ENCODE measurements at regions not wholly inside any gene's neighbourhood (a gene's known extent, or its start where the extent isn't known, plus 50 kb on each side); places are given as distances from the start of the nearest gene placed in this dataset.
"Not testable (repeated sequence)": the region's sequence is repeated elsewhere in the genome, so short reads cannot be mapped to it uniquely, and the experiment has no call there.

GRCh38 chr5:82426464-82427154 lies 148.5 kb upstream of the RPS23 start:
- DNase-seq (ENCODE audit: low read depth, low spot score) = no peak

- DNase-seq (ENCODE audit: low read depth, low spot score) = no peak
Observed at GRCh38 chr5:82425591-82425990, 147.4 kb upstream of the RPS23 start.

GRCh38 chr5:82424211-82424610 lies 146.1 kb upstream of the RPS23 start:
- DNase-seq (ENCODE audit: low read depth, low spot score) = no peak

- DNase-seq (ENCODE audit: low read depth, low spot score) = no peak
Observed at GRCh38 chr5:82422751-82423181, 144.6 kb upstream of the RPS23 start.

- no peak for DNase-seq (ENCODE audit: low read depth, low spot score)
Observed at GRCh38 chr5:82422001-82422740, 144.0 kb upstream of the RPS23 start.

GRCh38 chr5:82421119-82421518 lies 143.0 kb upstream of the RPS23 start:
- DNase-seq (ENCODE audit: low read depth, low spot score) = no peak

- not testable (repeated sequence) for DNase-seq (ENCODE audit: low read depth, low spot score)
Observed at GRCh38 chr5:82420524-82420923, 142.4 kb upstream of the RPS23 start.

GRCh38 chr5:82419559-82420332 lies 141.6 kb upstream of the RPS23 start:
- DNase-seq (ENCODE audit: low read depth, low spot score) = no peak

- DNase-seq (ENCODE audit: low read depth, low spot score) = no peak
Observed at GRCh38 chr5:82418608-82418950, 140.4 kb upstream of the RPS23 start.

GRCh38 chr5:82417776-82418607 lies 139.8 kb upstream of the RPS23 start:
- DNase-seq (ENCODE audit: low read depth, low spot score) = no peak

GRCh38 chr5:82416512-82416911 lies 138.4 kb upstream of the RPS23 start:
- DNase-seq (ENCODE audit: low read depth, low spot score) = no peak

- DNase-seq (ENCODE audit: low read depth, low spot score) = no peak
Observed at GRCh38 chr5:82414041-82414388, 135.9 kb upstream of the RPS23 start.

GRCh38 chr5:82413302-82414040 lies 135.3 kb upstream of the RPS23 start:
- DNase-seq (ENCODE audit: low read depth, low spot score) = no peak

GRCh38 chr5:82408033-82408432 lies 129.9 kb upstream of the RPS23 start:
- no peak for DNase-seq (ENCODE audit: low read depth, low spot score)

GRCh38 chr5:82406205-82406773 lies 128.1 kb upstream of the RPS23 start:
- DNase-seq (ENCODE audit: low read depth, low spot score) = no peak

GRCh38 chr5:82405618-82406204 lies 127.6 kb upstream of the RPS23 start:
- DNase-seq (ENCODE audit: low read depth, low spot score) = no peak

GRCh38 chr5:82405161-82405560 lies 127.0 kb upstream of the RPS23 start:
- no peak for DNase-seq (ENCODE audit: low read depth, low spot score)

- no peak for DNase-seq (ENCODE audit: low read depth, low spot score)
Observed at GRCh38 chr5:82404382-82404945, 126.3 kb upstream of the RPS23 start.

GRCh38 chr5:82403724-82404123 lies 125.6 kb upstream of the RPS23 start:
- no peak for DNase-seq (ENCODE audit: low read depth, low spot score)

GRCh38 chr5:82403026-82403425 lies 124.9 kb upstream of the RPS23 start:
- DNase-seq (ENCODE audit: low read depth, low spot score) = no peak
